ENCODE measurements at regions not wholly inside any gene's neighbourhood (a gene's known extent, or its start where the extent isn't known, plus 50 kb on each side); places are given as distances from the start of the nearest gene placed in this dataset.

GRCh38 chr10:111348076-111348475, 271.2 kb downstream of the ADRA2A start:
- Histone ChIP-seq H3K4me2 (ENCODE audit: insufficient read depth in 1 of 2, low read depth in 2 of 2, low read length in 2 of 2) (no peak overlapping the region), H4K5ac (ENCODE audit: insufficient read length, low read depth, low read length) (no peak overlapping the region), H3K4me3 (ENCODE audit: extremely low read depth in 1 of 4, insufficient read depth in 2 of 4, low read depth in 3 of 4, low read length in 4 of 4) (no peak overlapping the region), H3K4me1 (replicated peaks in 1 of 4; ENCODE audit: control insufficient read depth in 3 of 4, insufficient read depth in 4 of 4, low read length in 3 of 4) (no peaks in the 10 kb centered on the region), H3K18ac (ENCODE audit: extremely low read depth, low read length) (no peak overlapping the region), H2BK15ac (ENCODE audit: low read length) (no peak overlapping the region), H3K56ac (replicated peaks; ENCODE audit: insufficient read length, low read depth, low read length) (no peak overlapping the region), H4K91ac (replicated peaks; ENCODE audit: insufficient read length, low read length) (no peak overlapping the region), H3K14ac (ENCODE audit: insufficient read length) (no peak overlapping the region), H3K27ac (ENCODE audit: low read depth, low read length) (no peak overlapping the region), H3K27me3 (replicated peaks in 1 of 4; ENCODE audit: control insufficient read depth in 3 of 4, extremely low read depth in 1 of 4, insufficient read depth in 3 of 4, low read length in 3 of 4) (no peaks in the 10 kb centered on the region), H3K9me3 (ENCODE audit: insufficient read depth in 2 of 2, low read depth in 1 of 2, low read length in 1 of 2) (no peaks in the 10 kb centered on the region), H4K8ac (ENCODE audit: extremely low read depth, insufficient read depth, low read length) (no peak overlapping the region), H3K23ac (ENCODE audit: insufficient read length) (no peak overlapping the region), H2AFZ (ENCODE audit: low read length) (no peak overlapping the region), H2BK5ac (ENCODE audit: low read depth, low read length) (no peak overlapping the region), H4K20me1 (replicated peaks in 1 of 2; ENCODE audit: control insufficient read depth in 1 of 2, insufficient read depth in 2 of 2, low read length in 2 of 2) (no peaks in the 10 kb centered on the region), H3K79me2 (ENCODE audit: control insufficient read depth in 1 of 2, insufficient read depth in 2 of 2, low read length in 2 of 2) (no peaks in the 10 kb centered on the region), H2BK20ac (ENCODE audit: low read length) (no peak overlapping the region), H2BK12ac (ENCODE audit: low read depth, low read length) (no peak overlapping the region), H3K79me1 (ENCODE audit: low read depth, low read length) (no peaks in the 10 kb centered on the region), H2BK120ac (replicated peaks; ENCODE audit: low read depth, low read length) (no peak overlapping the region), H3K4ac (replicated peaks; ENCODE audit: insufficient read length, low read depth, low read length) (no peak overlapping the region), H3K23me2 (ENCODE audit: low read depth, low read length) (no peaks in the 10 kb centered on the region), H3K9ac (replicated peaks in 1 of 4; ENCODE audit: extremely low read depth in 1 of 4, low read depth in 3 of 4, low read length in 3 of 4) (no peak overlapping the region), H3K36me3 (ENCODE audit: control insufficient read depth in 2 of 4, insufficient read depth in 4 of 4, low read length in 3 of 4) (no peaks in the 10 kb centered on the region), H2AK5ac (ENCODE audit: low read depth, low read length) (no peak overlapping the region)
- TF ChIP-seq GABPA (IDR thresholded peaks at IDR 0.05; ENCODE audit: borderline replicate concordance, insufficient read depth, low read length) (no peak), JUND (IDR thresholded peaks at IDR 0.05; ENCODE audit: low read length) (no peak), HDAC2 (IDR thresholded peaks at IDR 0.05; ENCODE audit: borderline replicate concordance in 1 of 2, low read depth in 2 of 2, low read length in 2 of 2) (no peak), BRCA1 (IDR thresholded peaks at IDR 0.05; ENCODE audit: low read depth, low read length) (no peak), CHD1 (IDR thresholded peaks at IDR 0.05; ENCODE audit: low read depth, low read length) (no peak), SRF (IDR thresholded peaks at IDR 0.05; ENCODE audit: low read depth, low read length) (no peak), BCL11A (IDR thresholded peaks at IDR 0.05; ENCODE audit: low read depth in 2 of 2, low read length in 2 of 2) (no peak), JUN (IDR thresholded peaks at IDR 0.05; ENCODE audit: low read depth, low read length) (no peak), CHD2 (IDR thresholded peaks at IDR 0.05; ENCODE audit: low read length) (no peak), CBX5 (IDR thresholded peaks at IDR 0.05; ENCODE audit: low read depth, low read length) (no peak), SIRT6 (IDR thresholded peaks at IDR 0.05; ENCODE audit: low read length) (no peak), SP4 (IDR thresholded peaks at IDR 0.05; ENCODE audit: low read length) (no peak), SIX5 (IDR thresholded peaks at IDR 0.05; ENCODE audit: low read depth, low read length) (no peak), SIN3A (conservative IDR thresholded peaks at IDR 0.05 in 1 of 2, IDR thresholded peaks at IDR 0.05 in 1 of 2; ENCODE audit: low read depth in 1 of 2, low read length in 2 of 2) (no peak), TAF7 (optimal IDR thresholded peaks at IDR 0.05; ENCODE audit: borderline replicate concordance, low read depth, low read length) (no peak)
- POLR2A ChIA-PET (ENCODE audit: partially characterized antibody), result no interaction called here
- WGBS, 2 experiments (ENCODE audit: extremely low coverage in 1 of 2, insufficient coverage in 1 of 2, insufficient read length in 1 of 2, insufficient replicate concordance in 2 of 2, low coverage in 1 of 2, low lambda C conversion rate in 2 of 2, missing lambda C conversion rate in 1 of 2), result 96% methylated on average over 4 of the region's 4 CpGs; no CpG with 5 or more reads in 1 of the 2 experiments
- CTCF ChIA-PET (ENCODE audit: partially characterized antibody), result interaction anchor here (0.6 to 2.8 kb wide), 3 partner anchors 272 to 1215 kb away, joined by 3 to 16 read pairs (median 3); partner anchors contain the start of gene ADRA2A
- DNase-seq (ENCODE audit: low read depth in 1 of 2, low spot score in 2 of 2) (no peak), FAIRE-seq (no peak)

Measured in H1 (cell line).